Limb (tissue), 2 donors: ENCODE measurements at regions not wholly inside any gene's neighbourhood (a gene's known extent, or its start where the extent isn't known, plus 50 kb on each side); places are given as distances from the start of the nearest gene placed in this dataset.
A peak's percentile ranks its signal among the peaks of the same experiment; 100 is the strongest.
"Not testable (repeated sequence)": the region's sequence is repeated elsewhere in the genome, so short reads cannot be mapped to it uniquely, and the experiment has no call there.

ENCODE experiments used
- DNase-seq, 2 donors: peaks; one replicate each; pipeline ENCODE4 v3.0.0-alpha.2; 2016; ENCODE audit errors: extremely low spot score in 2 of 2

DNA sequence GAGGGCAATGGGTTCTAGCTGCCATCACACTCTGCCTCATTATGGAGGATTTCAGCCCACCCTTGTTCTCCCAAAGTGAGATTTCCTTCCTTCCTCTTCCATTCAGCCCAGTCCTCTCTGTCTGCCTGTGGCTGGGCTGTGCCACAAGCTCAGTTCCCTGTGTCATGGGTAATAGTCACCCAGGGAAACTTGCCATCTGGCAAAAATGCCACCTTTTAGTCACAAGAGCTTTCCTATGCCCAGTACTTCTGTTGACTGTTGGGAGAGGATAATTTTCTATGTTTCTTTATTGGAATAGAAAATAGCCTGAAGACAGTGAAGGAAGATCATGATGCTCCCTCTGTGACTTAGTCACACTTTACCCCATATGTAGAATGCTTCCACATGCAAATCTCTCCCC lies 71.4 kb downstream of the TLR4 start:
- DNase-seq, result no peak

- no peak for DNase-seq
These were observed 73.6 kb downstream of the TLR4 start for GRCh38 chr9:117777823-117778222.

DNA sequence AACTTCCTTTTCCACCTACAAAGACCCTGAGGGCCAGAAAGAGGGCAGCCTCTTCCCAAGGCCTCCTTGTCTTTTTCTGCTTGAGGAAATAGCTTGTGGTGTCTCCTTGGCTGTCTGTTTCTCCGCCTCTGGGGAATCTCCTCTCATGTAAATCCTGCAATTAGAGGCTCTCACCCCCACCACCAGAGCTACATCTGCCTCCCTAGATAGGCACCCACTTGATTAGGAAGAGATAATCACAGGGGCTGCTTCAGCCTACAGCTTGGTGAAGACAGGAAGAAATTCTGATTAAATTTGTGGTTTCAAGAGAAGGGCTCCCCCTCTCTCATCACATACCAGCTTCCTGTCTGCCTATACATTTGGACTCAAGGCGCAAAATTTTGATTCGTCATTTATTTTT lies 75.6 kb downstream of the TLR4 start:
- no peak for DNase-seq

- DNase-seq, result peak; percentile 76 to 86
These were observed 79.0 kb downstream of the TLR4 start for GRCh38 chr9:117782931-117783788.

DNA sequence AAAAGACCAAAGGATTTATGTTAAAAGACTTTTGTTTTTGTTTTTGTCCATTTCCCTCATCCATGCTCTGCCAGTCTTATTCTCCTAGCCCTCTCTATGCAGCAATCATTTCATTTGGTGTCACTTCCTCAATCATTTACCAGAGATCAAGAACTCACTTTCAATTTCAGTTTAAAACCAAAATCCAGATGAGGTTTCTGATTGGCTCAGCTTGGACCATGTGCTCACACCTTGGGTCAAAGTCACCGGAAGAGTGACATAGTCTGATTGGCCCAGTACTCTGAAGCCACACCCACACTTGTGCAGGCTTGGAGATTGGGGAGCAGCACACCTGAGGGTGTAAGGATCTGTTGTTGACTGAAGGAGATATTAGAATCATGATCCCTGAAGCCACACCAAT lies 79.6 kb downstream of the TLR4 start:
- DNase-seq, result no peak

- DNase-seq, result no peak
These were observed 80.8 kb downstream of the TLR4 start for GRCh38 chr9:117784996-117785395.

DNA sequence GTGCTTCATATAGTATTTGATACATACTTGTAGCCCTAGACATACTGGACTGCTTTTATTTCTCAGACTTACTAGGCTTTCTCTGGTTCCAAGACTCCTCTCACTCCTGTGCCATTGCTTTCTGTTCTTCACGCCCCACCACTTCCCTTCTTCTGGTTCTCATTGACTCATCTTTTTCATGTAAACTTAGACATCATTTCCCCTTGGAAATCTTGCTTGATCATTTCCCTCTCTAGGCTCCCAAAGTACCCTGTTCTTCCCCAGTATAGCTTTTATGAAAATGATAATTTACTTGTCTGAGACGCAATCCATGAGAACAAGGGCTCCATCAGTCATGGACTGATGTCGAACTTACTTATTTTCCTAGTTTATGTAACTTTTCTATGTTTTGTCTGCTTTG lies 83.5 kb downstream of the TLR4 start:
- DNase-seq, result no peak

DNA sequence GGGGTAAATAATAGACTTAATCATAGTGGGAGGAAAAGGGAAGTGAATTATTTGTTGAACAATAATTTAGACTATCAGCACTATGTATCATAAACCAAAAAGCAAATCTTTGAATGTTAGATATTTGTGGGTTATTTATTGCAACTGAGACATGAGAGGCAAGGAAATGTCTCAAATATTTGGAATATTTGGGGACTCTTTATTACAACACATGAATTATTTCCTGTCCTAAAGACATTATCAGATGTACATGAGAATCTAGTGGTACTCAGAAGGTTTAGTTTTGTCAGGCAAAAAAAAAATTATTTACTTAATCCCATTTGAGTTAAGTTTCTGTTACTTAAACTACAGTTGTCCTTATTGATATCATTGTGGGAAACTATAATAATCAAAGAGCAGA lies 91.1 kb downstream of the TLR4 start:
- no peak for DNase-seq

- DNase-seq, result no peak
These were observed 92.5 kb downstream of the TLR4 start for GRCh38 chr9:117796681-117797080.

GRCh38 chr9:117800389-117800788 lies 96.2 kb downstream of the TLR4 start:
- no peak for DNase-seq

- no peak for DNase-seq
These were observed 105.5 kb downstream of the TLR4 start for GRCh38 chr9:117809751-117810150.

DNA sequence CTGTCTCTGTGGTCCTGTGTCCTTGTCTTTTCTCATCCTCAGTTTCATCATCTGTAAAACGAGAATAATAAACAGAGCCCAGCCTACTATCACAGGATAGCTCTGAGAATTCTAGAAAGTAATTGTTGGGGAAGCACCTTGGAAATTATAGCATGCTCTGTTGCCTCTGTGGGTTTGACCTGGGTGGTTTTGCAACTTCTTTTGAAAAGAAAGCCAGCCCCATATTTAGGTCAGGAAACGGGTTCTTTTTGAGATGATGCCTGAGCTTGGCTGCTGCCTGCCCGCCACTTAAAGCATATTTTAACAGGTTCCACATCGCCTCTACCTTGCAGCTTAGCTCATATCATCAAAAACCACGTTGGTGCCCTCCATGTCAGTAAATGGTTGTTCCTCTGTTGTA lies 111.1 kb downstream of the TLR4 start:
- no peak for DNase-seq

GRCh38 chr9:117815948-117816347 lies 111.7 kb downstream of the TLR4 start:
- no peak for DNase-seq

DNA sequence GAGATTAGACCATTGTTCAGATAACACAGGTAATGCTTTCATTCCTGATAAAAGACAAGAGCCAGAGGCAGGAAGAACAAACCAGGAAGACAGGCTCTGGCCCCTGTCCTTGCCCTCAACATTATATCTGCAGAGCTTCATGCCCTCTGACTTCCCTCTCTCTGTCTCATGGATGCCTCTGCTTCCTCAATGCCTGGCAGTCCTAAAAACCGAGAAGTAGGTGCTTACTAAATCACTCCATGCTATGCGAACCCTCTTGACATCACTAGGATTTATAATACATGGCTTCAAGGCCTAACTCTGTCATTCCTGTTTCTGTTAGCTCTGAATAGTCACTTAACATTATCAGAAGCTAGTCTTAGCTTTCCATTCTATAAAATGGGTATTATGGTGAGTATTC lies 117.8 kb downstream of the TLR4 start:
- DNase-seq, result no peak

DNA sequence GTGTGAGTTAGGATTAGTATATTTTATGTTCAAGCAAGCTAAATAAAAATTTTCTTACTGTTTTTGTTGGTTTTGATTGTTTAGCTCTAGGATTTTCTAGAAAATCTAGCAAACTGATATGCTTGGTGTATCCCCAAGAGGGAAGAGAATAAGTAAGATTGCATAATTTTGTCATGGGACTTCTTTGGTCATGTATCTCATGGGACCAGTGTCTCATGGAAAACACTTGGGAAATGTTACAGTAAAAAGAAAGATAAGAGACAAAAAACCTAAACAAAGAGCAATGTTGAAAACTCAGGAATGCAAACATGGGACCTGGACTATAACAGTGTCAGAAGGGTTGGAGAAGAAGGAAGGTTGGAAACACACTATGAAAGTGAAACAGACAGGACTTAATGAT lies 119.4 kb downstream of the TLR4 start:
- no peak for DNase-seq

- no peak for DNase-seq
These were observed 121.6 kb downstream of the TLR4 start for GRCh38 chr9:117825609-117826347.

DNA sequence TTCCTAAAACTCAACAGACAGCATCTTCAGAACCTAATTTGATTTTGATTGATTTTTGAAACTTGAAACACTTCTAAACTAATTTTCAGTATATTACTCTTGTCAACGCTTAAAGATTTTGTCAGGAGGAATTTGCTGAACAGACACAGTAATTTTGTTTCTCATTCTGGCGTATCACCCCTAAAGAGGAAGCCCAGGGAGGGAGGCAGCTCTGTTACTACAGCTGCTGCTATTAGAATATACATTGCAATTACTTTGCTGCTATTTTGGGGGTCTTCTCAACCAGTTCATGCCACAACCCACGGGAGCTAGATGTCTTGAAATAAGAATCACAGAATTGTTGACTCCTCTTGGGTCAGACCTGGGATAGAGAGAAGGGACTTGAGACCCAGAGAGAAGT lies 122.6 kb downstream of the TLR4 start:
- DNase-seq, result no peak

DNA sequence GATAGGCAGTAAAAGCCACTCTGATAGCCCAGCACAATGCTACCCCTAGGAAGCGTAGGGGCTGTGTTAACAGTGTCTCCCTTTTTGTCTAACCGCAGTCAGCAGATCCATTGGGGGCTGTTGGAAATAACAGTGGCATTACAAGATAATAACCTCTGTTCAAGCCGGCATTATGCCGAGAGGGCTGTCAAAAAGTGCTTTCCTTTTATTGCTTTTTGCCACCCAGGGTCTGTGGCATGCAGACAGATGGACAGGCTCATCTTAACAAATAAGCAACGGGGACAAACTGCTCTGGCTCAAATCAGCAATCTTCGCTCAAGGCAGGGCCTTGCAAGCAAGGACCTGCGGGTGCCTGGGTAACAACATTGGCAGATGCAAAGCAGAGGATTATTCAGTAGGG lies 123.3 kb downstream of the TLR4 start:
- no peak for DNase-seq

GRCh38 chr9:117828466-117828865 lies 124.3 kb downstream of the TLR4 start:
- DNase-seq, result no peak

DNA sequence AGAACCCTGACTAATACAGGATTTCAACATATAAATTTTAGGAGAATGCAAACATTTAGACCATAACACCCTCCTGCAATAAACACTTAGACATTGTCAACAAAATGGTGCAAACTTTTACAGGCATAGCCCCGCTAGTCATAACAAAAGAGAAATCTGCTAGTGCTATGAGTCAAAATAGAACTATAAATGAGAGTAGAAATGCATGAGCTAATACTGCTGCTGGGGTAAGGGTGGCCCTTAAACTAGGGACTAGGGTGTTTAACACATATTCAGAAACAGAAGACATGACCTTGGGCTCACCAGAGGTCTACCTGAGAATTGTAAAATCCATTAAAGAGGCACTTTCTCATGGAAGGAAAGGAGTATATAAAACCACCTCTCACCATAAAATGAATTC lies 131.6 kb downstream of the TLR4 start:
- no peak for DNase-seq

- DNase-seq, result no peak
These were observed 135.7 kb downstream of the TLR4 start for GRCh38 chr9:117839862-117840261.

- DNase-seq, result not testable (repeated sequence)
These were observed 147.7 kb downstream of the TLR4 start for GRCh38 chr9:117851836-117852461.
